CD4-positive, CD25-positive, alpha-beta regulatory T cell (primary cell): ENCODE measurements at regions not wholly inside any gene's neighbourhood (a gene's known extent, or its start where the extent isn't known, plus 50 kb on each side); places are given as distances from the start of the nearest gene placed in this dataset.

Experiments used
- ATAC-seq, 2 donors: fragments of 150-1000 bp; cut with Tn5 transposase; one replicate each; pipeline ENCODE4 v1.10.0; 2021; ENCODE audit warnings: low read depth in 2 of 2, moderate number of reproducible peaks in 2 of 2, moderate library complexity in 1 of 2
- DNase-seq, 3 donors: peaks; one replicate each; pipeline versions ENCODE4 v3.0.0 to v3.0.0-alpha.2; 2012 to 2022; ENCODE audit warnings: mixed read lengths in 1 of 3
- H3K27ac ChIP-seq: one replicate; pipeline ENCODE4 v1.7.0; 2013; ENCODE audit warnings: mild to moderate bottlenecking, low read length; ENCODE audit not compliant: insufficient read depth, poor library complexity, severe bottlenecking
- H3K27me3 ChIP-seq: one replicate; pipeline ENCODE4 v1.7.0; 2013; ENCODE audit warnings: low read length; ENCODE audit not compliant: control insufficient read depth, insufficient read depth
- H3K36me3 ChIP-seq: one replicate; pipeline ENCODE4 v1.7.0; 2013; ENCODE audit warnings: mild to moderate bottlenecking, low read length, moderate library complexity; ENCODE audit not compliant: control insufficient read depth, insufficient read depth
- H3K4me1 ChIP-seq: 2 replicates; pipeline ENCODE4 v1.7.0; 2013; ENCODE audit warnings: mild to moderate bottlenecking, low read length; ENCODE audit not compliant: insufficient read depth, control insufficient read depth, poor library complexity, severe bottlenecking
- H3K4me3 ChIP-seq: one replicate; pipeline ENCODE4 v1.7.0; 2013; ENCODE audit warnings: low read depth, mild to moderate bottlenecking, low read length, moderate library complexity
- H3K9me3 ChIP-seq, 2 experiments: 1 replicate in 1 of 2; 2 replicates in 1 of 2; pipeline ENCODE4 v1.7.0; 2013; ENCODE audit warnings: low read length in 2 of 2, mild to moderate bottlenecking in 1 of 2, moderate library complexity in 1 of 2; ENCODE audit not compliant: control insufficient read depth in 2 of 2
- H3K27ac Mint-ChIP-seq, 3 donors: one replicate each; pipeline ENCODE4 v1.8.0; 2020 to 2022; ENCODE audit warnings: mild to moderate bottlenecking in 3 of 3, mixed read lengths in 3 of 3, moderate library complexity in 2 of 3
- H3K27me3 Mint-ChIP-seq: one replicate; pipeline ENCODE4 v1.8.0; 2022; ENCODE audit warnings: mild to moderate bottlenecking, mixed read lengths
- H3K36me3 Mint-ChIP-seq: one replicate; pipeline ENCODE4 v1.8.0; 2020; ENCODE audit warnings: mixed read lengths
- H3K4me1 Mint-ChIP-seq, 4 donors: one replicate each; pipeline ENCODE4 v1.8.0; 2020 to 2022; ENCODE audit warnings: mixed read lengths in 4 of 4, mild to moderate bottlenecking in 1 of 4
- H3K4me3 Mint-ChIP-seq, 4 donors: one replicate each; pipeline ENCODE4 v1.8.0; 2020 to 2022; ENCODE audit warnings: mild to moderate bottlenecking in 4 of 4, mixed read lengths in 4 of 4, moderate library complexity in 3 of 4
- H3K9me3 Mint-ChIP-seq, 7 donors: one replicate each; pipeline ENCODE4 v1.8.0; 2020 to 2022; ENCODE audit warnings: mixed read lengths in 7 of 7, mild to moderate bottlenecking in 3 of 7, moderate library complexity in 2 of 7

DNA sequence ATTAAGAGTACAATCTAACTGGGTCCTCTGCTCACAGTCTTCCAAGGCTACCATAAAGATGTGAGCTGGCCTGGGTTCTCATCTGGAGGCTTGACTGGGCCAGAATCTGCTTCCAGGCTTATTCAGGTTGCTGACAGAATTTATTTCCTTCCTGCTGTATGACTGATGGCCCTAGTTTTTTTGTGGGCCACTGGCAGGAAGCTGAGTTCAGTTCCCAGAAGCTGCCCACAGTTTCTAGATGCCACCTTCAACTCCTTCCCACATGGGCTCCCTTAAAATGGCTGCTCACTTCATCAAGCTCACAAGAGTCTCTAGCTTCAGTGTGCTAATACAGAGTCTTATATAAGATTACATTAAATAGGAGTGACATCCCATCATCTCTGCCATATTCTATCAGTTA, 121.7 kb upstream of the CAND1 start:
- Mint-ChIP-seq H3K27ac (no peak overlapping the region), H3K36me3 (no peaks in the 10 kb centered on the region), H3K9me3 (no peaks in the 10 kb centered on the region), H3K27me3 (peaks cover 7% of the 10 kb centered on the region), H3K4me3 (no peak overlapping the region), H3K4me1 (no peaks in the 10 kb centered on the region)
- Histone ChIP-seq H3K27ac (no peak overlapping the region), H3K36me3 (no peaks in the 10 kb centered on the region), H3K4me3 (no peak overlapping the region), H3K9me3 (no peaks in the 10 kb centered on the region), H3K4me1 (no peaks in the 10 kb centered on the region), H3K27me3 (peaks cover 4% of the 10 kb centered on the region)
- ATAC-seq (no peak), DNase-seq (peak in 1 of 3 donors; percentile 34)

DNA sequence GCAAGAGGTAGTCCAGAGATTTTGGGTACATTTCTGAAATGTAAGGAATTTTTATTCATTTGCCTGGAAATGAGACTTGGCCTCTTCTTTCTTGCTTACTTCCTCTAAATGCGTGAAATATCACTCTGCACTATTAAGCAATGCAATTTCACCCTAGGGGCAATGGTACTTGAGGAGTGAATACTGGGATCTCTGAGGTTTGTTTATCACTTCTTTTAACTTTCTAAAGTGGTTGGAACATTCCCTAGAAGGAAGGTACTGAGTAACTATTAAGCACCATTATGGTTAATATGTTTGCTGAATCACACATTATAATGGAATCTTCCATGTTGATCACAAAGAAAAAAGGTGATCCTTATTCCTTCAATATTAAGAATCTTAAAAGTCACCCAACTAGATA, 120.9 kb upstream of the CAND1 start:
- H3K4me1 Mint-ChIP-seq: no peaks in the 10 kb centered on the region
- no peak for DNase-seq
- no peak overlapping the region for H3K27ac Mint-ChIP-seq
- H3K9me3 Mint-ChIP-seq: no peaks in the 10 kb centered on the region
- H3K4me3 Mint-ChIP-seq: no peak overlapping the region
- peaks cover 7% of the 10 kb centered on the region for H3K27me3 Mint-ChIP-seq
- Histone ChIP-seq H3K4me3 (no peak overlapping the region), H3K9me3 (no peaks in the 10 kb centered on the region), H3K36me3 (no peaks in the 10 kb centered on the region), H3K27me3 (peaks cover 3% of the 10 kb centered on the region), H3K4me1 (no peaks in the 10 kb centered on the region), H3K27ac (no peak overlapping the region)
- H3K36me3 Mint-ChIP-seq: no peaks in the 10 kb centered on the region
- ATAC-seq: no peak

DNA sequence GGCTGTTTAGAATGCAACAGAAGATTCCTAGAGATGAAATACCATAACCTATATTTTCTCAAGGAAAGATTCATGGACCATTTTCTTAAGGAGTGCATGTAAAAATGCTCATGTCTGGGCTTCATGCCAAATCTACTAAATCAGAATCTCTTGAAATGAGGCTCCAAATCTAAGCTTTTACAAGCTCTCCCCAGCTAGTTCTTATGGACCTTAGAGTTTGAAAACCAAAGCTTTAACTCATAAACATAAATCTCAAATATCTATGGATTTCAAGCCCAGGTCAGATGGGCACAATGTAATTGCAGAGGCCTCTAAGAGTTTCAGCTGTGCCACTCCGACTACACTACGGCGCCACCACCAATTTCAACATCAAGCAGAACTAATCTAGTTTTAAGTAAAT, 117.3 kb upstream of the CAND1 start:
- Histone ChIP-seq H3K27me3 (no peaks in the 10 kb centered on the region), H3K4me1 (no peaks in the 10 kb centered on the region), H3K4me3 (no peak overlapping the region), H3K36me3 (no peaks in the 10 kb centered on the region), H3K9me3 (no peaks in the 10 kb centered on the region), H3K27ac (no peak overlapping the region)
- DNase-seq (no peak), ATAC-seq (no peak)
- no peaks in the 10 kb centered on the region for H3K4me1 Mint-ChIP-seq
- no peaks in the 10 kb centered on the region for H3K36me3 Mint-ChIP-seq
- H3K9me3 Mint-ChIP-seq: no peaks in the 10 kb centered on the region
- no peak overlapping the region for H3K27ac Mint-ChIP-seq
- H3K4me3 Mint-ChIP-seq: no peak overlapping the region
- H3K27me3 Mint-ChIP-seq: no peaks in the 10 kb centered on the region

DNA sequence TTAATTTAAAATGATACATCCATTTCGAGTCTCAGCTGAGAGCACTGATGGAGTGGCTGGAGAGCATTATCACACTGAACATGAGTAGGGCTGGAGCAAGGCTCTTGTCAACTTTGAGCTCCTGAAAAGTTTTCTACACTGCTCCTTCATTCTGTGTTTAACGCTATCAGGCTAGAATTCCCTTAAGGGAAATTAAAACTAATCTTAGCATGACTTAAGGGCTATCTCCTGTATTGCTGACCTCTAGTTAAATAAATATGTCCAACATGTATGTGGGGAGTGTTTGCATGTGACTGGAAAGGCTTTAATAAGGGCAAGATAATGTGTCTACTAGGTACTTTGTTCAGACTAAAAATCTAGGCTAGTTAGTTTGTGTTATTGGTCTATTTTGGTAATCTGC, 116.7 kb upstream of the CAND1 start:
- ATAC-seq (no peak), DNase-seq (no peak)
- no peaks in the 10 kb centered on the region for H3K27me3 ChIP-seq
- H3K36me3 Mint-ChIP-seq: no peaks in the 10 kb centered on the region
- no peak overlapping the region for H3K27ac ChIP-seq
- no peaks in the 10 kb centered on the region for H3K9me3 ChIP-seq
- no peak overlapping the region for H3K4me3 Mint-ChIP-seq
- no peaks in the 10 kb centered on the region for H3K9me3 Mint-ChIP-seq
- no peak overlapping the region for H3K4me3 ChIP-seq
- no peaks in the 10 kb centered on the region for H3K27me3 Mint-ChIP-seq
- no peaks in the 10 kb centered on the region for H3K4me1 Mint-ChIP-seq
- no peaks in the 10 kb centered on the region for H3K36me3 ChIP-seq
- no peak overlapping the region for H3K27ac Mint-ChIP-seq
- no peaks in the 10 kb centered on the region for H3K4me1 ChIP-seq

DNA sequence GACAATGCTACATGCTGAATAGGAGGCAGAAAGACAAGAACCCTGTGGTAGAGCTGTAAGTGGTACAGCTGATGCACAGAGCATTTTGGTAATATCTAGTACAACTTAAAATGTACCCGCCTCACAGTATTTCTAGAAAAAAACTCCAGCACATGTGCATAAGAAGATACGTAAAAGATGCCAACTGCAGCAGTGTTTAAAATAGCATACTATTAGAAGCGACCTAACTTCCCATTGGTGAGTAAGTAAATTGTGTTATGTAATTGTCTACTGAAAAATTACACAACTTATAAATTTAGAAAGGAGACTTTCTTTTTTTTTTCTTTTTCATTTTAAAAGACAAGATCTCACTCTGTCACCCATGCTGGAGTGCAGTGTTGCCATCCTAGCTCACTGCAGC, 114.3 kb upstream of the CAND1 start:
- Histone ChIP-seq H3K4me1 (no peaks in the 10 kb centered on the region), H3K27me3 (no peaks in the 10 kb centered on the region), H3K9me3 (no peaks in the 10 kb centered on the region), H3K4me3 (no peak overlapping the region), H3K36me3 (no peaks in the 10 kb centered on the region), H3K27ac (no peak overlapping the region)
- ATAC-seq: no peak
- Mint-ChIP-seq H3K9me3 (no peaks in the 10 kb centered on the region), H3K27me3 (no peaks in the 10 kb centered on the region), H3K4me3 (no peak overlapping the region), H3K4me1 (no peaks in the 10 kb centered on the region), H3K27ac (no peak overlapping the region), H3K36me3 (no peaks in the 10 kb centered on the region)
- no peak for DNase-seq

DNA sequence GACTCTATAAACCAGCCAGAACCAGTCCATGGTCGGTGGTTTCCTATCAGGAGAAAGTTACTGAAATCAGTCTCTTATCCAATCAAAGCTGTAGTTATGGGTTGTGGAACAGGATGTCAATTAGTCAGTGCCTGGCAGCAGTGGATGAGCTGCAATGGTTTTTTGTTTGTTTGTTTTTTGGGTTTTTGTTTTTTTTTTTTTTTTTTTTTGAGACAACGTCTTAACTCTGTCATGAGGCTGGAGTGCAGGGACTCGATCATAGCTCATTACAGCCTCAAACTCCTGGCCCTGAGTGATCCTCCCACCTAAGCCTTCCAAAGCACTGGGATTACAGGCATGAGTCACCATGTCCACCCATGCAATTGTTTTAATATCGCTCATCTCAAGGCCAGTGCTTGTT, 113.3 kb upstream of the CAND1 start:
- H3K27ac Mint-ChIP-seq: no peak overlapping the region

DNA sequence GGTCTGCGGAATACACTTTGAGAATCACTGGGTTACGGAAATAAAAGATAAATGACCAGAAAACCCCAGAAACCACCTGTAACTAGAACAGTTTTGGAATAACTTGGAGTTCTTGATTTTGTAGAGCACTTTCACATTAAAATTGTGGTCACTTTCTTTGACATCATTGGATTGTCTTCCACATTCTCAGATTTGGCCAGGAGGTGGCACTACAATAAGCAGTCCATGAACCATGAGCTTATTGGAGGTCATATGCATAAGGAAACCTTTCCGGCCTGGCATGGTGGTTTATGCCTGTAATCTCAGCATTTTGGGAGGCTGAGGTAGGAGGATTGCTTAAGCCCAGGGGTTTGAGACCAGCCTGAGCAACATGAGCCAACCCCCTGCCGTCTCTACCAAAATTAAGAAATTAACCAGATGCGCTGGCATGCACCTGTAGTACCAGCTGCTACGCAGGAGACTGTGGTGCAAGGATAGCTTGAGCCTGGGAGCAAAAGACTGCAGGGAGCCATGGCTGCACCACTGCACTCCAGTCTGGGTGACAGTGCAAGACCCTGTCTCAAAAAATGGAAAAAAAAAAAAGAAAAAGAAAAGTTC, 107.7 kb upstream of the CAND1 start:
- ATAC-seq (no peak), DNase-seq (peak in 2 of 3 donors; percentile 12 to 53)
- no peaks in the 10 kb centered on the region for H3K36me3 ChIP-seq
- Mint-ChIP-seq H3K27ac (no peak overlapping the region), H3K4me3 (no peak overlapping the region), H3K27me3 (peaks cover 21% of the 10 kb centered on the region), H3K36me3 (no peaks in the 10 kb centered on the region), H3K4me1 (no peaks in the 10 kb centered on the region), H3K9me3 (no peaks in the 10 kb centered on the region)
- no peak overlapping the region for H3K4me3 ChIP-seq
- no peaks in the 10 kb centered on the region for H3K4me1 ChIP-seq
- H3K27me3 ChIP-seq: peaks cover 2% of the 10 kb centered on the region
- no peak overlapping the region for H3K27ac ChIP-seq
- no peaks in the 10 kb centered on the region for H3K9me3 ChIP-seq

More for the DNA sequence above, 113.3 kb upstream of the CAND1 start:
- Histone ChIP-seq H3K4me3 (no peak overlapping the region), H3K36me3 (no peaks in the 10 kb centered on the region), H3K9me3 (no peaks in the 10 kb centered on the region), H3K27me3 (peaks cover 2% of the 10 kb centered on the region), H3K27ac (no peak overlapping the region), H3K4me1 (no peaks in the 10 kb centered on the region)
- Mint-ChIP-seq H3K36me3 (no peaks in the 10 kb centered on the region), H3K27me3 (peaks cover 7% of the 10 kb centered on the region), H3K4me3 (no peak overlapping the region), H3K4me1 (no peaks in the 10 kb centered on the region), H3K9me3 (no peaks in the 10 kb centered on the region)
- DNase-seq: no peak
- no peak for ATAC-seq

DNA sequence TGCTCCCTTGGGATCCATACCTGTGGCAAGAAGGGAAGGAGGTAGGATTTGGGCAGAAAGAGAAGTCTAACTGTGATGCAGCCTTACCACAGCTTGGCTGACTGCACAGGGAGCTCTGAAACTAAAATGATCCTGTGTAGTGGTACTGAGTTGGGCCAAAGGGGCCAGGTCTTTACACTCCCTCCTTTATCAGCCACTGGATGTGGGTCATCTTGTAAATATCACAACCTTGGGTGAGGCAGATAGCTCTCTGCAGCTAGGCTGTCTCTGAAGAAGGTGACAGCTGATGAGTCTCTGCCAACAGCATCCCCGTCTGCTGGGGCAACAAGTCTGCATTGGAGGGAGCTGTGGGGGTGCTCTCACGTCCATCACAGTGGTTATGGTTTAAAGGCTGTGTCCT, 95.9 kb upstream of the CAND1 start:
- Histone ChIP-seq H3K9me3 (no peaks in the 10 kb centered on the region), H3K36me3 (no peaks in the 10 kb centered on the region), H3K27ac (no peak overlapping the region), H3K27me3 (peaks cover 1% of the 10 kb centered on the region), H3K4me3 (no peak overlapping the region), H3K4me1 (no peaks in the 10 kb centered on the region)
- peaks cover 10% of the 10 kb centered on the region for H3K27me3 Mint-ChIP-seq
- no peak for ATAC-seq
- no peak overlapping the region for H3K27ac Mint-ChIP-seq
- no peaks in the 10 kb centered on the region for H3K36me3 Mint-ChIP-seq
- no peaks in the 10 kb centered on the region for H3K4me1 Mint-ChIP-seq
- H3K9me3 Mint-ChIP-seq: peaks cover 0 to 5% (median 0%) of the 10 kb centered on the region in 7 donors
- no peak for DNase-seq
- no peak overlapping the region for H3K4me3 Mint-ChIP-seq
